B cell (primary cell): ENCODE measurements at regions not wholly inside any gene's neighbourhood (a gene's known extent, or its start where the extent isn't known, plus 50 kb on each side); places are given as distances from the start of the nearest gene placed in this dataset.

Experiments
- EZH2 ChIP-seq: IDR thresholded peaks from 2 replicates; pipeline ENCODE4 v1.6.1; 2012; ENCODE audit warnings: borderline replicate concordance, low read depth, mild to moderate bottlenecking, moderate library complexity, low read length; ENCODE audit not compliant: insufficient read depth, poor library complexity, severe bottlenecking
- TF ChIP-seq, protein P1 (sequence below): fragments of 200-600 bp; IDR thresholded peaks from one replicate; pipeline ENCODE4 v1.8.0; 2022; ENCODE audit warnings: antibody characterized with exemption, mild to moderate bottlenecking

DNA sequence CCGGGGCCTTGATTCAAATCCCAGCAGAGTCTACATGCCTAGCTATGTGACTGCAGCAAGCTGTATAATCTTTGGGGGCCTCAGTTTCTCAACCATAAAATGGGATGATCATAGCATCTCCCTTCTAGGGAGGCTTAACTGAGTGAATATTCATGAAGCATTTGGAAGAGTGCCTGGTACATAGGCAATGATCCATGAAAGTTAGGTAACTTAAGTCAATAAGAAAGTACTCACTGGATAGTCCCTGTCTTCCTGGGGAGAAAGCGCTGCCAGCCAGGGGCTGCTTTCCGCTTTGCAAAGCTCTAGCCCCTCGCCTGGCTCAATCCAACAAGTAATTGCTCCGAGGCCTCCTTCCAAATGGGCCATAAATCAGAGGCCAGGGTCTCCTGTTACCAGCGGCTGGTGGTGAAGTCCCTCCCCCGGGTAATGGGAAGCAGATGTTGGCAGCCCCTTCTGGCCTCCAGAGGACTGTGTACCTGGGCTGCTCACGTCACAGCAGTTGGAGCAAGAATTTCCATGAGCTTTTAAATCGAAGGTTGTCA lies 521.9 kb upstream of the PROK2 start:
- TF ChIP-seq, protein P1, sequence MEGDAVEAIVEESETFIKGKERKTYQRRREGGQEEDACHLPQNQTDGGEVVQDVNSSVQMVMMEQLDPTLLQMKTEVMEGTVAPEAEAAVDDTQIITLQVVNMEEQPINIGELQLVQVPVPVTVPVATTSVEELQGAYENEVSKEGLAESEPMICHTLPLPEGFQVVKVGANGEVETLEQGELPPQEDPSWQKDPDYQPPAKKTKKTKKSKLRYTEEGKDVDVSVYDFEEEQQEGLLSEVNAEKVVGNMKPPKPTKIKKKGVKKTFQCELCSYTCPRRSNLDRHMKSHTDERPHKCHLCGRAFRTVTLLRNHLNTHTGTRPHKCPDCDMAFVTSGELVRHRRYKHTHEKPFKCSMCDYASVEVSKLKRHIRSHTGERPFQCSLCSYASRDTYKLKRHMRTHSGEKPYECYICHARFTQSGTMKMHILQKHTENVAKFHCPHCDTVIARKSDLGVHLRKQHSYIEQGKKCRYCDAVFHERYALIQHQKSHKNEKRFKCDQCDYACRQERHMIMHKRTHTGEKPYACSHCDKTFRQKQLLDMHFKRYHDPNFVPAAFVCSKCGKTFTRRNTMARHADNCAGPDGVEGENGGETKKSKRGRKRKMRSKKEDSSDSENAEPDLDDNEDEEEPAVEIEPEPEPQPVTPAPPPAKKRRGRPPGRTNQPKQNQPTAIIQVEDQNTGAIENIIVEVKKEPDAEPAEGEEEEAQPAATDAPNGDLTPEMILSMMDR, result no peak
- no peak for TF ChIP-seq EZH2
